Peyer's patch (tissue), 4 donors: ENCODE measurements at regions not wholly inside any gene's neighbourhood (a gene's known extent, or its start where the extent isn't known, plus 50 kb on each side); places are given as distances from the start of the nearest gene placed in this dataset.

Experiments
- POLR2A ChIP-seq, 2 donors: fragments of 450-650 bp; IDR thresholded peaks; one replicate each; pipeline ENCODE4 v1.5.1; 2017; ENCODE audit warnings: antibody characterized with exemption in 2 of 2, mild to moderate bottlenecking in 2 of 2, moderate library complexity in 2 of 2
- TF ChIP-seq, protein P1 (sequence below), 6 experiments: fragments of 450-650 bp in 4 of 6; fragments of 200-600 bp in 2 of 6; sonication (generic) in 1 of 6; IDR thresholded peaks; one replicate each; pipeline ENCODE4 v1.5.1; 2017 to 2019; ENCODE audit warnings: antibody characterized with exemption in 6 of 6, mild to moderate bottlenecking in 3 of 6, moderate library complexity in 1 of 6

DNA sequence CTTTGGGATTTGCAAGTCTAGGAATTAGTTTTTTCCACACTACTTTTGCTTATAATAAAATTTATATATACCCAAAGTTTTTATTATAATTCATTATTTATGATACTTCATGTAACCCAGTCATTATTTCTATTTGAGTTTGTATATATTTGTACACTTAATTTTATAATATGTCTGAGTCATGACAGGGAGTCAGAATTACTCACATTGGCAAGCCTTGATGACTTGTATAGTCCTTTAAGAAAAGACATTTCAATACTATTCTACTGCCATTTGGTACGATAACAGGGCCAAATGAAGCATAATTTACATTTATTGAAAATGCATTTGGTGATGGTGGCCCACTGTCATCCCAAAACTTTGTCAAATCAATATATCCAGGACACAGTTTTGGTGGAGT is 95.9 kb upstream of the UNC13C start:
- TF ChIP-seq, protein P1, sequence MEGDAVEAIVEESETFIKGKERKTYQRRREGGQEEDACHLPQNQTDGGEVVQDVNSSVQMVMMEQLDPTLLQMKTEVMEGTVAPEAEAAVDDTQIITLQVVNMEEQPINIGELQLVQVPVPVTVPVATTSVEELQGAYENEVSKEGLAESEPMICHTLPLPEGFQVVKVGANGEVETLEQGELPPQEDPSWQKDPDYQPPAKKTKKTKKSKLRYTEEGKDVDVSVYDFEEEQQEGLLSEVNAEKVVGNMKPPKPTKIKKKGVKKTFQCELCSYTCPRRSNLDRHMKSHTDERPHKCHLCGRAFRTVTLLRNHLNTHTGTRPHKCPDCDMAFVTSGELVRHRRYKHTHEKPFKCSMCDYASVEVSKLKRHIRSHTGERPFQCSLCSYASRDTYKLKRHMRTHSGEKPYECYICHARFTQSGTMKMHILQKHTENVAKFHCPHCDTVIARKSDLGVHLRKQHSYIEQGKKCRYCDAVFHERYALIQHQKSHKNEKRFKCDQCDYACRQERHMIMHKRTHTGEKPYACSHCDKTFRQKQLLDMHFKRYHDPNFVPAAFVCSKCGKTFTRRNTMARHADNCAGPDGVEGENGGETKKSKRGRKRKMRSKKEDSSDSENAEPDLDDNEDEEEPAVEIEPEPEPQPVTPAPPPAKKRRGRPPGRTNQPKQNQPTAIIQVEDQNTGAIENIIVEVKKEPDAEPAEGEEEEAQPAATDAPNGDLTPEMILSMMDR (IDR thresholded peaks at IDR 0.05) = no peak
- no peak for TF ChIP-seq POLR2A (IDR thresholded peaks at IDR 0.05)
